ENCODE measurements at regions not wholly inside any gene's neighbourhood (a gene's known extent, or its start where the extent isn't known, plus 50 kb on each side); places are given as distances from the start of the nearest gene placed in this dataset.
"Not testable (repeated sequence)": the region's sequence is repeated elsewhere in the genome, so short reads cannot be mapped to it uniquely, and the experiment has no call there.

GRCh38 chr15:66635817-66636216, 66.2 kb upstream of the SMAD6 start:
- DNase-seq = no peak

GRCh38 chr15:66637044-66637443, 65.0 kb upstream of the SMAD6 start:
- DNase-seq = not testable (repeated sequence)

GRCh38 chr15:66638377-66638776, 63.7 kb upstream of the SMAD6 start:
- no peak for DNase-seq

- DNase-seq = no peak
These were observed 60.3 kb upstream of the SMAD6 start for GRCh38 chr15:66641485-66642315.

GRCh38 chr15:66642514-66642913, 59.5 kb upstream of the SMAD6 start:
- no peak for DNase-seq

GRCh38 chr15:66643033-66643432, 59.0 kb upstream of the SMAD6 start:
- DNase-seq = peak; percentile 21

- DNase-seq = no peak
These were observed 57.8 kb upstream of the SMAD6 start for GRCh38 chr15:66644000-66644787.

GRCh38 chr15:66644869-66645268, 57.2 kb upstream of the SMAD6 start:
- DNase-seq = no peak

- DNase-seq = no peak
These were observed 55.7 kb upstream of the SMAD6 start for GRCh38 chr15:66646308-66646707.

- DNase-seq = no peak
These were observed 55.2 kb upstream of the SMAD6 start for GRCh38 chr15:66646799-66647198.

- DNase-seq = no peak
These were observed 54.7 kb upstream of the SMAD6 start for GRCh38 chr15:66647358-66647757.

GRCh38 chr15:66648588-66648987, 53.4 kb upstream of the SMAD6 start:
- no peak for DNase-seq

GRCh38 chr15:66649235-66649984, 52.6 kb upstream of the SMAD6 start:
- DNase-seq = no peak

- DNase-seq = no peak
These were observed 51.6 kb upstream of the SMAD6 start for GRCh38 chr15:66650433-66650832.

- DNase-seq = no peak
These were observed 50.8 kb upstream of the SMAD6 start for GRCh38 chr15:66651198-66651597.

GRCh38 chr15:66651913-66652642, 50.0 kb upstream of the SMAD6 start:
- DNase-seq = no peak

Measured in NCI-H526 treated with DMSO at 0.1 percent for 48 hours (cell line).